ENCODE measurements at regions not wholly inside any gene's neighbourhood (a gene's known extent, or its start where the extent isn't known, plus 50 kb on each side); places are given as distances from the start of the nearest gene placed in this dataset.

GRCh38 chr5:36826694-36827093 is 49.9 kb upstream of the NIPBL start:
- Mint-ChIP-seq H3K27ac (no peak overlapping the region), H3K4me1 (no peaks in the 10 kb centered on the region), H3K4me3 (no peak overlapping the region), H3K27me3 (peaks cover 33% of the 10 kb centered on the region), H3K9me3 (ENCODE audit: insufficient read depth) (no peaks in the 10 kb centered on the region)
- H3K36me3 ChIP-seq (replicated peaks in 1 of 2; ENCODE audit: control extremely low read depth in 1 of 2, control insufficient read depth in 1 of 2, extremely low read depth in 1 of 2, insufficient read depth in 2 of 2, low read length in 1 of 2) = no peaks in the 10 kb centered on the region
- no peak overlapping the region for H3K9ac ChIP-seq (ENCODE audit: low read length)
- intact Hi-C loops (cut with micrococcal nuclease) = no loop called here
- H3K9me3 ChIP-seq (ENCODE audit: control extremely low read depth in 1 of 3, control insufficient read depth in 2 of 3, insufficient read depth in 1 of 3, low read length in 2 of 3) = no peaks in the 10 kb centered on the region
- H2AFZ ChIP-seq (ENCODE audit: insufficient read depth, low read depth, low read length, poor library complexity, severe bottlenecking) = no peak overlapping the region
- H3K27ac ChIP-seq (ENCODE audit: low read length in 2 of 2) = no peak overlapping the region
- no peak overlapping the region for H3K4me2 ChIP-seq (replicated peaks; ENCODE audit: low read depth, low read length, poor library complexity, severe bottlenecking)
- no peak overlapping the region for H3K4me3 ChIP-seq (ENCODE audit: control extremely low read depth in 1 of 5, extremely low read depth in 1 of 5, insufficient read depth in 1 of 5, low read depth in 2 of 5, low read length in 4 of 5)
- H3K27me3 ChIP-seq (replicated peaks in 1 of 4; ENCODE audit: control extremely low read depth in 1 of 4, control insufficient read depth in 3 of 4, insufficient read depth in 4 of 4, low read length in 3 of 4) = no peaks in the 10 kb centered on the region
- CTCF ChIA-PET = no interaction called here
- no peaks in the 10 kb centered on the region for H3K4me1 ChIP-seq (ENCODE audit: control insufficient read depth in 2 of 2, insufficient read depth in 2 of 2, low read length in 2 of 2)
- no peak for TF ChIP-seq EZH2 (IDR thresholded peaks at IDR 0.05; ENCODE audit: borderline replicate concordance, insufficient read depth, low read depth, low read length, poor library complexity, severe bottlenecking)
- TF ChIP-seq, protein P1, sequence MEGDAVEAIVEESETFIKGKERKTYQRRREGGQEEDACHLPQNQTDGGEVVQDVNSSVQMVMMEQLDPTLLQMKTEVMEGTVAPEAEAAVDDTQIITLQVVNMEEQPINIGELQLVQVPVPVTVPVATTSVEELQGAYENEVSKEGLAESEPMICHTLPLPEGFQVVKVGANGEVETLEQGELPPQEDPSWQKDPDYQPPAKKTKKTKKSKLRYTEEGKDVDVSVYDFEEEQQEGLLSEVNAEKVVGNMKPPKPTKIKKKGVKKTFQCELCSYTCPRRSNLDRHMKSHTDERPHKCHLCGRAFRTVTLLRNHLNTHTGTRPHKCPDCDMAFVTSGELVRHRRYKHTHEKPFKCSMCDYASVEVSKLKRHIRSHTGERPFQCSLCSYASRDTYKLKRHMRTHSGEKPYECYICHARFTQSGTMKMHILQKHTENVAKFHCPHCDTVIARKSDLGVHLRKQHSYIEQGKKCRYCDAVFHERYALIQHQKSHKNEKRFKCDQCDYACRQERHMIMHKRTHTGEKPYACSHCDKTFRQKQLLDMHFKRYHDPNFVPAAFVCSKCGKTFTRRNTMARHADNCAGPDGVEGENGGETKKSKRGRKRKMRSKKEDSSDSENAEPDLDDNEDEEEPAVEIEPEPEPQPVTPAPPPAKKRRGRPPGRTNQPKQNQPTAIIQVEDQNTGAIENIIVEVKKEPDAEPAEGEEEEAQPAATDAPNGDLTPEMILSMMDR (IDR thresholded peaks at IDR 0.05) = peak; percentile 9
- no peaks in the 10 kb centered on the region for H3K79me2 ChIP-seq (ENCODE audit: control insufficient read depth, insufficient read depth, low read length)
- POLR2A ChIA-PET = no interaction called here
- no peaks in the 10 kb centered on the region for H4K20me1 ChIP-seq (ENCODE audit: control insufficient read depth, insufficient read depth, low read length, poor library complexity, severe bottlenecking)
- DNase-seq = no peak
- no peak for ATAC-seq (ENCODE audit: low read depth)
- WGBS (ENCODE audit: insufficient coverage) = 83% methylated on average over 1 of the region's 2 CpGs

Measured in B cell (primary cell).